ENCODE measurements at regions not wholly inside any gene's neighbourhood (a gene's known extent, or its start where the extent isn't known, plus 50 kb on each side); places are given as distances from the start of the nearest gene placed in this dataset.
"Not testable (repeated sequence)": the region's sequence is repeated elsewhere in the genome, so short reads cannot be mapped to it uniquely, and the experiment has no call there.

DNA sequence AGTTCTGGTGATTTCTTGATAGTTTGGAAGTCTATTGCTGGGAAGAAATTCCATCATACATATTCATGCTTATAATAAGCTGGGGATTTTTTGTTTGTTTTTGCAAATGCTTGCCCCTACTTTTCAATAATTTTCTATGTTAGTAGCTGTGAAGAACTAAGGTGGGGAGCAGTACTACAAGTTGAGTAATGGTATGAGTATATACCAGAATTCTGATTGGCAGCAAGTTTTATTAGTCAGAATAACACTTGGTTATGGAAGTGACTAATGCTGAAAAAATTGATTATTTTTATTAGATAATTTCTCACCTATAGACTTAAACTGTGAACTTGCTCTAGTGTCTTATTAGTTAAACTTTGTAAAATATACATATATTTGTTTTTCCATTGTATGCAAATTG, 462.8 kb upstream of the EPHA6 start:
- CTCF ChIA-PET; dilution Hi-C loops (cut with MboI; ENCODE audit: extremely low pct_ligation_motif_present, low sequenced_read_pairs); H3K9ac ChIP-seq (replicated peaks; ENCODE audit: extremely low read depth, insufficient read depth, low read length); H3K4me3 ChIP-seq (replicated peaks in 1 of 3; ENCODE audit: insufficient read depth in 1 of 3, low read depth in 1 of 3, low read length in 3 of 3); H3K9me3 ChIP-seq (replicated peaks; ENCODE audit: control insufficient read depth, insufficient read depth, low read length); H3K9me1 ChIP-seq (replicated peaks; ENCODE audit: control insufficient read depth, extremely low read depth, insufficient read depth, low read length); H3K79me2 ChIP-seq (ENCODE audit: control insufficient read depth, insufficient read depth, low read length); H3K27ac ChIP-seq (ENCODE audit: insufficient read depth, low read depth, low read length); FAIRE-seq; H2AFZ ChIP-seq (ENCODE audit: low read depth, low read length); H3K4me2 ChIP-seq (ENCODE audit: insufficient read depth, low read length); intact Hi-C loops (cut with micrococcal nuclease); H3K36me3 ChIP-seq (ENCODE audit: control insufficient read depth in 2 of 2, extremely low read depth in 1 of 2, insufficient read depth in 2 of 2, low read length in 2 of 2); H4K20me1 ChIP-seq (replicated peaks; ENCODE audit: control insufficient read depth, extremely low read depth, insufficient read depth, low read length); POLR2A ChIA-PET; H3K27me3 ChIP-seq (ENCODE audit: control insufficient read depth in 2 of 2, insufficient read depth in 2 of 2, low read length in 2 of 2); BruUV-seq (replicated peaks): not testable (repeated sequence)
- H3K4me1 ChIP-seq (ENCODE audit: control insufficient read depth, extremely low read depth, insufficient read depth, low read length): peaks cover 20% of the 10 kb centered on the region
- DNase-seq (ENCODE audit: low read depth, low spot score): peak; percentile 18
- peak; percentile 22 for TF ChIP-seq FOS (IDR thresholded peaks at IDR 0.05; ENCODE audit: borderline replicate concordance, insufficient read depth, low read length)

GRCh38 chr3:96354106-96354505, 460.3 kb upstream of the EPHA6 start:
- no peak for FAIRE-seq
- H4K20me1 ChIP-seq (replicated peaks; ENCODE audit: control insufficient read depth, extremely low read depth, insufficient read depth, low read length): no peaks in the 10 kb centered on the region
- H3K9me1 ChIP-seq (replicated peaks; ENCODE audit: control insufficient read depth, extremely low read depth, insufficient read depth, low read length): no peaks in the 10 kb centered on the region
- H2AFZ ChIP-seq (ENCODE audit: low read depth, low read length): peak overlapping the region; percentile 3
- no peak overlapping the region for H3K27ac ChIP-seq (ENCODE audit: insufficient read depth, low read depth, low read length)
- H3K4me3 ChIP-seq (replicated peaks in 1 of 3; ENCODE audit: insufficient read depth in 1 of 3, low read depth in 1 of 3, low read length in 3 of 3): no peak overlapping the region
- ChIA-PET CTCF (interaction anchor here (1.2 to 1.5 kb wide), 2 partner anchors 15 to 19 kb away, joined by 4 read pairs; no protein-coding TSS in a partner anchor), POLR2A (no interaction called here)
- H3K4me1 ChIP-seq (ENCODE audit: control insufficient read depth, extremely low read depth, insufficient read depth, low read length): peaks cover 20% of the 10 kb centered on the region
- no peaks in the 10 kb centered on the region for H3K9me3 ChIP-seq (replicated peaks; ENCODE audit: control insufficient read depth, insufficient read depth, low read length)
- H3K27me3 ChIP-seq (ENCODE audit: control insufficient read depth in 2 of 2, insufficient read depth in 2 of 2, low read length in 2 of 2): no peaks in the 10 kb centered on the region
- peak; percentile 18 for DNase-seq (ENCODE audit: low read depth, low spot score)
- peak overlapping the region; percentile 51 for H3K4me2 ChIP-seq (ENCODE audit: insufficient read depth, low read length)
- no TSS peak for BruUV-seq (replicated peaks)
- intact Hi-C loops (cut with micrococcal nuclease) (loop anchor here (2.0 kb wide), 1 partner anchor 87 kb away; no protein-coding TSS in a partner anchor), dilution Hi-C loops (cut with MboI; ENCODE audit: extremely low pct_ligation_motif_present, low sequenced_read_pairs) (no loop called here)
- no peaks in the 10 kb centered on the region for H3K36me3 ChIP-seq (ENCODE audit: control insufficient read depth in 2 of 2, extremely low read depth in 1 of 2, insufficient read depth in 2 of 2, low read length in 2 of 2)
- H3K79me2 ChIP-seq (ENCODE audit: control insufficient read depth, insufficient read depth, low read length): no peaks in the 10 kb centered on the region
- TF ChIP-seq FOS (IDR thresholded peaks at IDR 0.05; ENCODE audit: borderline replicate concordance, insufficient read depth, low read length): no peak
- H3K9ac ChIP-seq (replicated peaks; ENCODE audit: extremely low read depth, insufficient read depth, low read length): no peak overlapping the region

Data from endothelial cell of umbilical vein (primary cell).